ENCODE measurements at regions not wholly inside any gene's neighbourhood (a gene's known extent, or its start where the extent isn't known, plus 50 kb on each side); places are given as distances from the start of the nearest gene placed in this dataset.

GRCh38 chr16:35733278-35733965, 2274.0 kb downstream of the TP53TG3F start:
- no peak for TF ChIP-seq POLR2A (IDR thresholded peaks at IDR 0.05)
- TF ChIP-seq CTCF (IDR thresholded peaks at IDR 0.05): no peak
- no peak for TF ChIP-seq POLR2AphosphoS5 (IDR thresholded peaks at IDR 0.05)

All from prostate gland (tissue), 2 donors.